Hematopoietic multipotent progenitor cell (in vitro differentiated cells): ENCODE measurements at regions not wholly inside any gene's neighbourhood (a gene's known extent, or its start where the extent isn't known, plus 50 kb on each side); places are given as distances from the start of the nearest gene placed in this dataset.

ENCODE experiments used
- DNase-seq, 3 donors: peaks; one replicate each; pipeline ENCODE4 v3.0.0-alpha.2; 2011 to 2015; ENCODE audit warnings: low read depth in 2 of 3, low spot score in 2 of 3

DNA sequence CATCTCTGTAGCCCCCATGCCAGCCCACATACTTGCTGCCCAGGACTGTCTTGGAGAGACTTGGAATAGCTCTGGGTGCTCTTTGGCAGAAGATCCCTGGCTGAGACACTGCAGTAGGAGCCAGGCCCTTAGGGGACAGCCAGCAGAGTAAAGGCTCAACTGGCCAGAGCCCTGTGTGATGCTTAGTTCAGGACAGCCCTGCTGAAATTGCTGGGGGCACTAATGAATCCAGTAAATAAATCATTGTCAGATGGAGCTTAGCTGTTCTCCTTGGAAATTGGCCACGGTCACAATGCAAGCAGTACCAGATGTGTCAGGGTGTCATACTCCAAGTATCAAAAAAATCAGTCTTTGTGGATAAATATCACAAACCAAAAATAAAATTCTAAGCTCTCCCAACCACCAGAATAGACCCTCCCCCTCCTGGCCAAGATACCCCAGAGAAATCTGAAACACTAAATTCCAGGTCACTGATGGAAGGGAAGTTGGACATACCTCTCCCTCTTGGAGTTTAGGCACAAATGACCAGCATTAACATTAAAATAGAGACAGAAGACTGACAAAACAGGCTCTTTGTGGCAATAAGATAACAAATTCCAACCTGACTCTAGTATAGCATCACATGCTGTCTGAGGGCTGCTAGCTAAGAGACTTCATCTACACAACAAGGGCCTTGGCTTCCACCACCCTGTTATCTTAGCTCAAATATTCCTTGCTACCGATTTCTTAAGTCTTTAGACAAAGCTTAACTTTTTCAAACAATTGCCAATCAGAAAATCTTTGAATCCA, 83.2 kb upstream of the DNAH14 start:
- no peak for DNase-seq

DNA sequence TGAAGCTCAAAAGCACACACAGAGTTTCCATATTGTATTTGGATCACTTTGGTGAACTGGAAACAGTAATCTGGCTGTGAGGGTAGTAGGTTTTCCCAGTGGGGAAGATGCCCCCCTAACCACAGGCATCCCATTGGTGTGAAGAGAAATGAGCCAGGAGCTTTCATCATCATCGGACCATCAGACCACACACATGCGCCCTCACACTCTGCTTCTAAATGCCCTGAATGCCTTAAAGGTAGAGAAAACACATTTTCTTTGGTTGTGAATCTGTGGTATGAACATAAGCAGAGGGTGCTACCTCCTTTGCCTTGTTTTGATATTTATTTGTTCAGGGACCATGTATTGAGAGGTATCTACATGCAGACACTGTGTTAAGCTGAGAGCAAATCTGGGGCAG, 79.0 kb upstream of the DNAH14 start:
- DNase-seq = no peak

DNA sequence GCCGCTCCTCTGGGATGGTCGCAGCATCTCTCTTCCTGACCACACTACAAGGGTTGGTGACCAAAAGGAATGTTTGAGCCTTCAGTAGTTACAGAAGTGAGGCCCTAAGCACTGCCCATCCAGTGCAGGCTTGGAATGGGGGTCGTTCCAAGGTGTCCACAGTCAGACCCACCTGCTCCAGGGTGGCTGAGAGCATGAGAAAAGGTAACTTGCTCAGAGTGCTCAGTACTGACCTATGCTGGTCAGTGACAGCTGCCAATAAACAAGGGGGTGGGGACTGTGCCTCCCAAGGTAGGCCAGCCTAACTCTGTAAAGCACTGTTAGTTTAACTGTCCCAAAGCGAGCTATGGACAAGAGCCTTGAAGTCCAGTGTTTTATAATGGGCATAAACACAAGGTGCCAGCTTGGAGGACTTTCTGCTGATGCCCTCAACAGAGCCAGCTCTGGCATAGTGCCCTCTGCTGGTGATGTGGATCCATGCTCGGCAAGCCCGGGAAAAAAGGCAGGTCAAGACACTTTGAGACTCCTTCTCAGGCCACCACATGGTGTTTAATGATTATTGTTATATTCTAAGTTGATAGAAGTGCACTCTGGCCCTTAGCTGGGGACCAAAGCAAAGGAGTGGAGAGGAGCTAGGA, 78.1 kb upstream of the DNAH14 start:
- DNase-seq = peak; percentile 7 to 66 (median 39)

DNA sequence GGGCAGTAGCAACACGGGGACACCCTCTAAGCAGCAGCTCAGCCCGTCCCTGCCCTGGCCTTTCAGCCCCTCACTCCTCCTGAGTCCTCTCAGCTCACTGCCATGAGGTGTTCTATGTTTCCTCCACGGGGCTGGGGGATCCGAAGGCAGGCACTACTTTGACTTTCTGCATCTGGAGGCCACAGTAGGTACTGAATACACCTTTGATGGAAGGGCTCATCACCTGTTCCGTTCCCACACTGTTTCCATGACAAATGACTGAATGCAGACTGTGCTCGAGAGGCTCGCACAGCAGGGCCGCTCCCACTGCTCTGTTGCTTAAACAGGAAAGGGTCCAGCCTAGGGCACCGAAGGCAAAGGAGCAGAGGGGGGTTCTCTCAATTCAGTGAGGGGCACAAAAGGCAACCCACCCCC, 77.6 kb upstream of the DNAH14 start:
- no peak for DNase-seq

DNA sequence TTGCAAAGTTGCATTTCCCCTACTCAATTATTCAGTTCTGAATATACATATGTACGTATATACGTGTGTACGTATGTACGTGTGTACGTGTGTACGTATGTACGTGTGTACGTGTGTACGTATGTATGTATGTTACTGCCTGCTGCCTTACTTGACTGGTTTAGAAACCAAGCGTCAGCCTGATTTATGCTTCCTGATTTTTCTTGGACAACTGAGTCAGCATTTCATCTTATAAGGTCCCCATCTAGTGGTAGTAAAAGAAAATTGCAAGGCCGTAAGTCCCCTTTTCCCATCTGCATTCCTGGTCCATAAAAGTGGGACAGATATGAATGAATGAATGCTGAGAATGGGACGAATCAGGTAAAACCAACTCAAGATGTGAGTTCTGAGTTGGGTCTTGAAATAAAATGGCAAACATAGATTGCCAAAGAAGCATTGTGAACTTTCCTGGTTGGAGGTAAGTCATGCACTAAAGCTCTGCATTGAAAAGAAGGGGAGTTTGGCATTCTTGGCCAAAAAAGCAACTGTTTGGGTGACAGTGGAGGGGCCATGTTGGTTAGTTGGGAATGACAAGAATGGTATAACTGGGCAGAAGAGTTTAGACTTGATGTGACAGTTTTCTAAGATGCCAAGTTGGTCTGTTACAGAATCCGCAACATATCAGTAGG, 76.4 kb upstream of the DNAH14 start:
- no peak for DNase-seq

DNA sequence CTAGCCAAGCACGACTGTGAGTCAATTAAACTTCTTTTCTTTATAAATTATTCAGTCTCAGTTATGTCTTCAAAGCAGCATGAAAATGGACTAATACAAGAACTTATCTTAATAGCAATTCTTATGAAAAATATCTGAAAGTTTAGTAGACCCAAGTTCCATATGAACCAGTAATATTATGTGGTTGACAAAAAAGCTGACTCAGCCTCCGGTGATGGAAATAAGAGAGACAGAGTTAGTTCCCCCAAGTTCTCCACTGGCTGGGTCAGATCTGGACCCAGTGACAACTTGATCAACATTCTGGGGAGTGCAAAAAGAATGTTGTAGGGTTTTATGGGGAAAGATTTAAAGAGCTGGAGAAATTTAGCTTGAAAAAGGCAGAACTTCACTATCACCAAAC, 72.5 kb upstream of the DNAH14 start:
- DNase-seq = no peak

DNA sequence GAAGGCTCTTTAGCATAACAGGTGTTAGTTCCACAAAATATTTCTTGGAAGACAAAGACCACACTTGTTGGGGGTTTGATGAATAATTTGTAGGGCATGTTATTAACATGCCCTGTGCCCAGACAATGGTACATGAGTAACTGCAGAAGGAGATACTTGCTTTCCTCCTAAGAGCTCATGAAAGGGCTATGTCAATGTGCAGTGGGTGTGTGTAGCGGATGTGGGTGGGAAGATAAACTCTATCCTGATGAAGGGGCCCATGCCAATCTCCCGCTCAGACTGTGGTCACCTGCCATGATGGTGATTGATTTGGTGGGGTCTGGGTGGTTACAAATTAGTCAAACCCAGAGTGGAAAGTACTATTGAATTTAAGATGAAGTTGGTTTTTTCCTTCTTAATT, 69.8 kb upstream of the DNAH14 start:
- DNase-seq = no peak

DNA sequence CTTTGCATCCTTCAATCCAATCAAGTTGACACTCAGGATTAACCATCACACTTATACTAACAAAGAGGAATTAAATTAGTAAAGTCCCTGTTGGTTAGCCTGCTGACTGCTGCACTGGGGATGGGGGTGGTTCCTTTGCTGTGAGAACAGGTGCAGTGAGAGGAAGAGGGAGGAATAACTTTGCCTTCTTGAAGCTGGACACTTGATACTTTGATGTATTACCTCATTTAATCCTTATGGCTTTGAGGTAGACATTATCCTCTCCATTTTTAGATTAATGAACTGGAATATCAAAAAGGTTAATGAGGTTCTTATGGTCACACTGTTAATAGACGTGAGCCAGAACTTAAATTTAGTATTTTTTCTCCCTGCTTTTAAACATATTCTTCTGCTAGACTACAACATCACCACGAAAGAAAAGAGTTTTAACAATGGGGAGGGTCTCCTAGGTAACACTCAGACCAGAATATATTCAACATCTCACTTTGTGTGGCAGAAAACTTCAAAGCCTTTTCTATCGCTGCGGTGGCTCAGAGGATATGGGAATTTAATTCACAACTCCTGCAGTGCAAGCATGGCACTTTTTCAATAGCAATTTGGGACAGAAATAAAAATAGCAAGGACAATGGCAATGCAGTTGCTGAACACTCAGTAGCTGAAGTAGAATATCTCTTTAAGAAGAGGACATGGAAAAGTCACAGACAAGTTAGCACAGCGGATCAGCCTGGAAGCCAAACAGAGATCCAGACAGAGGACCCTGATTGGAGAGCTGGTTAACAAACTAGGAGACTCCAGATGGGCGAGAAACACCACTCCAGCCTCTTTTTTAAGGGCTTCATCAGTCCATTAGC, 68.8 kb upstream of the DNAH14 start:
- DNase-seq = no peak

DNA sequence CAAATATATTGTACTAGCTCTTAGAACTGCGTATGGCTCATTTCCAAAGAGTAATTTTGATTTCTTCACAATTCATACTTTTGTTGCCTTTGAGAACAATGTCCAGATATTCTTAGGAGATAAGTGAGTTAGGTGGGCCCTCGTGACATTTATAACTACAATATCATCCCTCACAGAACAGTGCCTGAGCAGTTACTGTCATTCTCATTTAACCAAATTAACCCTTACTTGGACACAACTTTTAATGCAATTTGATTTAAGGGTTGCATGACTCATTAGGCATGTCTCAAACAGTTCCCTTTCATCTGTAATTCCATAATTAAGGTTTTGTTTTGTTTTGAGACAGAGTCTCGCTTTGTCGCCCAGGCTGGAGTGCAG, 68.1 kb upstream of the DNAH14 start:
- no peak for DNase-seq

DNA sequence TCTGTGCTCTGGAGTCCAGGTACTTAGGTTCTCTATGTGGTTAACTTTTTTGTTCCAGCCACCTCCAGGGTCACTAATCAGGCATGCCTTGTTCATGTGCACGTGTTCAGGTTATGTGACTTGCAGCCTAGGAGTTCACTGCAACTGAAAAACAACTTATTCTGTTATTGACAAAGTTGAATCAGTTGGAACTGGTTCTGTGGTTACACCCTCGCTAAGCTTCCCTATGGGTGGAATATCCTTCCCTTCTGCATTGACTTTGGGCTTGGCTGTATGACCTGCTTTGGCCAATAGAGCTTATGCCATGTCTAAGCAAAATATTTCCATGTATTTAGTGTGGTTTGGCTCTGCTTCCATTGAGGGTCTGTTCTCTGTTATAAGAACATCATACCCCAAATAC, 66.0 kb upstream of the DNAH14 start:
- no peak for DNase-seq

DNA sequence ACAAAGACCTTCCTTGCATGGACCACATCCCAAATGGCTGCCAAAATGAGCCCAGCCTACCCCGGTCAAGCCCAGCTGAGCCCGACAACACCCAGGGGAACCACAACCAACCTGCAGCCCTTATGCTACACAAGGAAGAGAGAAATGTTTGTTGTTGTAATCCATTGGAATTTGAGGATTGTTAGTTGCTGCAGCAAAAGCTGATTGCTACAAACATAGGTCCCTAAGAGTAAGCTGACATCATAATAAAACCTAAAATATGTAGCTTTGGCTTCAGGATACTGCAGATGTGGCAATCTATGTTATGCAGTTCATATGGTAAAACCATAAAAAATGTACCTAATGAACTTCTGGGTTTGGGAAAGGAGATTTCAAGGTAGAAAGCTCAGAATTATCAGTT, 65.5 kb upstream of the DNAH14 start:
- DNase-seq = no peak

DNA sequence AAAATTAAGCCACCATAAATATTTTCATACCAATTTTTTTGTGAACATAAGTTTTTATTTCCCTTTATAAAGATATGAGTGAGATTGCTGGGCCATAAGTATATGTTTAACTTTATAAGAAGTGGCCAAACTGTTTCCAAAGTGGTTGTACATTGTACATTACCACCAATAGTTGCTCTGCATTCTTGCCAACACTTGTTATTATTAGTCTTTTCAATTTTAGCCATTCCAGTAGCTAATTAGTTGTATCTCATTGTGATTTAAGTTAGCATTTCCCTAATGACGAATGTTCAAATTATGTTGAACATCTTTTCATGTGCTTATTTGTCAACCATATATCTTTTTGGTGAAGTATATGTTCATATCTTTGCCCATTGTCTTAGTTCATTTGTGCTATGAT, 64.0 kb upstream of the DNAH14 start:
- no peak for DNase-seq

DNA sequence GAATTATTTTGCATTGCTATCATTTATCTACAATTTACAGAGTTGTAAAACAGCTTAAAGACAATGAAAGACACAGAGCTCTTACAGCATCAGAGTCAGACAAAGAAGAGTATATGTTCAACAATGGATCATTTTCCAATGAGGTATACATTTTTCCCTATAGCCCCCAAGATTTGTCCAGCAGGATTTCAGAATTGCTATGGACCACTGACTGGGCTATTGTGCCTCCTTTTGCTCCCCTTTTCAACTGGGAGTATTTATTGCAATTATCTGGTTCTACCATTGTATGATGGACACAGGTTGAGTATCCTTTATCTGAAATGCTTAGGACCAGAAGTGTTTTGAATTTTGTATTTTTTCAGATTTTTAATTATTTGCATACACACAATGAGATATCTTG, 62.5 kb upstream of the DNAH14 start:
- DNase-seq = no peak

DNA sequence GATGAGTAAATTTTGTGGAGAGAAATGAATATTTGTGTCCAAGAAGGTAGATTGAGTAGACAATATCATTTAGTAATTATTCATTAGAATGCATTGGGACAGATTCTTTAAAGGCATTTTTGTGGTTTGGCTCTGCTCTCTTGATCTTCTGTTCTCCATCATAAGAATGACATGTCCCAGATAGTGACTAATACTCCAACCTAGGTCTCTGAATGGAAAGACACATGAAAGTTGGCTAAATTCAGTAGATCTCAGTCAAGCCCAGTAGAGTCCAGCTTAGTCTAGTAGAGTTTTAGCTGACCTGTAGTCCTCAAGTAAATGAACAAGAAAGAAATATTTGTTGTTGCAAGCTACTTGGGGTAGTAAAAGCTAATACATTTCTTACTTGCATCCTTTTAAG, 61.8 kb upstream of the DNAH14 start:
- no peak for DNase-seq

DNA sequence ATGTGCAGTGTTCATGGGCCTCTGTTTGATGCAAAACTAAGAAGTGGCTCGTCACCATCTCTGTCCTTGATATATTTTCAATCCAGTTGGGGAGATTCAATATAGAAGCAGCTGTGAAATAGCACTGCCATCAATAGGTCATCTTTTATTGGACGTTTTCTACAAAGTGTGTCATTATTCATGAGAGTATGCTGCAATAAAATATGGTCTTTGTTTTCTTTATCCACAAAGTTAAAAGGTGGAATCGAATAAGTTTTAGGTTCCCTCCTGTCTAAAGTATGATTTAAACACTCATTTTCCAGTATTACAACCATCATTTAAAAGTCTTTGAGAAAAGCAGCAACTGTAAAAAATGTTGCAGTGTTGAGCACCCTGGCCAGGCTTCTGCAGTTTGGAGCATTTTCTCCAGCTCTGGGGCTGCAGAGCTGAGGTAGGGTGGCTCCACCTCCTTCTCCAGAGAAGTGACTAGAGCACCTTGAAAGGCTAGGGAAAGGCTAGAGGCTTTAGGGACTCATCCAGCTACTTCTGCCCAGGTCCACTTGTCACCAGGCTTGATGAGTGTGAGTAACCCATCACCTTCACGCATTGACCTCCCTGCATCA, 56.5 kb upstream of the DNAH14 start:
- DNase-seq = no peak

DNA sequence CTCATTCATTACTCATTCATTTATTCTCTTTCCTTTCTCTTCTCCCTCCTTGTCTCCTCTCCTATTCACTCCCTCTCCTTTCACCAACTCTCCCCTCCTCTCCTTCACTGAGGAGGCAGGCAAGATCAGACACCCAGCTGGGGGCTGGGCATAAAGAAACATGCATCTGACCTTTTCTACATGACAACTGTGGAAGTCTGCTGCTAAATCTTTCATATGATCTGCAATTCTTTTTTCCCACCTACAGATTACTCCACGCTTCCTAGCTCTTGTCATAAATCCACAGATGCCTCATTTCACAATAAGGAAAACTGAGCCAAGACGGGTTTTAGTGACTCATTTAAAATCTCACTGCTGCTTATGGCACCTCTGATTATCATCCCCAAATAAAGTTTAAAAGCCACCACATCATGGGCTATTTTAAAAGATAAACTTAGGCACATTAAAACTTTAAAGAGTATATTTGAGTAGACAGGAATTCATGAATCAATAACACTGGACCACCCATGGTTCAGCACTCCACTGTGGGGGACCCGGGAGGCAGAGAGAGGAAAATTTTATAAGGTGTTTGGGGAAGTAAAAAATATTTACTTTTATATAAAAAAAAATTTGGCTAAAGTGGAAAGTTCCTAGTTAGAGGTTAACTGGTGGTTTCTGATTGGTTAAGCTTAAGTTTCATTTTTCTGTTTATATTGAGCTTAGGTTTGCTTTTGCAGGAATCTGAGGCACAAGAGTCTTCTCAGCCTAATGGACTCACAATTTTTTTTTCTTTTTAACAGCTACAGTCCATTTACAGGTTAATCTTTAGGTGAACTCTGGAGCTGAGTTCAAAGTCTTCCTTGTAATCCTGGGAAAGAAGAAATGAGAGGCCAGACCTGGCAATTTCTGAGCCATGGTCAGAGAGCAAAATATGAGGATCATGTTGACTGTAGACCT, 55.8 kb upstream of the DNAH14 start:
- DNase-seq = no peak

DNA sequence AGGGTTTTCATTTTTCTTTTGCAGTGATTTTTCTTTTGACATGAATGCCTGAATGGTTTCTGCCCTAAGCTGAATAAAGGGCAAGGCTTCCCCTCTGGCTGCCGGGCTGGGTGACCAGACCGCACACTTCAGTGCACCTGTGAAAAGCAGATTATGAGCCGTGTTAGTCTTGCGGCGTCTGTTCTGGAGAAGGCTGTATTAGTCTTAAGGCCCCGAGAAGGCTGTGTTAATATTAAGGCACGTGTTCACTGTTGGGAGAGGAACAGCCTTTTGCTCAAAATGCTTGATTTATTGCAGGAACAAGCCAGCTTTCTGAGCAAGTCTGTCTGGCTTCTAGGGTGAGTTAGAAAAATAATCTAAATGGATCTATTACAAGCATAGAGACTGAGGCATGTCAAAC, 54.7 kb upstream of the DNAH14 start:
- DNase-seq = peak in 1 of 3 donors; percentile 12

DNA sequence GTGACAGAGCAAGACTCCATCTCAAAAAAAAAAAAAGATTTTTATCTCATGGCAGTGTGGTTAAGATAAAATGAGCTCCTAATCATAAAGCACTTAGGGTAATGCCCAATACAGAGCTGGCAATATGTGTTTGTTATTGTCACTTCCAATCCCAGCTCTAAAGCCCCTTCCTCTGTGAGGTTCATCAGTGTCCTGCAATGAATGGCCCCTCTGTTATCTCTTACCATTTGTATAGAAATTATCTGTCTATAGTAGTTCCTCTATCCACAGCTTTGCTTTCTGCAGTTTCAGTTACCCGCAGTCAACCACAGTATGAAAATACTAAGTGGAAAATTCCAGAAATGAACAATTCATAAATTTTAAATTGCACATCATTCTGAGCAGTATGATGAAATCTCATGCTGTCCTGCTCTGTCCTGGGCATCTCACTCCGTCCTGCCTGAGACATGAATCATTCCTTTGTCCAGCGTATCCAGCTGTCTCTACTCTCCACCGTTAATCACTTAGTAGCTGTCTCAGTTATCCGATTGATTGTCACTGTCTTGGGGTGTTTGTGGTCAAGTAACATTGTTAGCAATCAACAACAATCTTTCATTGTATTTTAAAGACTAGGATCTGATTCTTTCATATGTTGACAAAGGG, 50.2 kb upstream of the DNAH14 start:
- no peak for DNase-seq
